Parathyroid adenoma (tissue), 2 donors: ENCODE measurements at regions not wholly inside any gene's neighbourhood (a gene's known extent, or its start where the extent isn't known, plus 50 kb on each side); places are given as distances from the start of the nearest gene placed in this dataset.

Source experiments
- H2AFZ ChIP-seq: fragments of 300-600 bp; sonication (generic); one replicate; pipeline ENCODE4 v1.7.0; 2017; ENCODE audit warnings: antibody characterized with exemption, mild to moderate bottlenecking
- H3K27ac ChIP-seq: fragments of 300-600 bp; sonication (generic); one replicate; pipeline ENCODE4 v1.7.0; 2017
- H3K27me3 ChIP-seq: fragments of 300-600 bp; sonication (generic); one replicate; pipeline ENCODE4 v1.7.0; 2017; ENCODE audit warnings: low read length; ENCODE audit not compliant: control insufficient read depth, insufficient read depth
- H3K36me3 ChIP-seq: fragments of 300-600 bp; sonication (generic); one replicate; pipeline ENCODE4 v1.7.0; 2017; ENCODE audit warnings: low read length; ENCODE audit not compliant: control insufficient read depth, insufficient read depth
- H3K4me1 ChIP-seq: fragments of 300-600 bp; sonication (generic); one replicate; pipeline ENCODE4 v1.7.0; 2017; ENCODE audit warnings: control low read depth
- H3K4me2 ChIP-seq: fragments of 300-600 bp; sonication (generic); one replicate; pipeline ENCODE4 v1.7.0; 2017; ENCODE audit warnings: low read length
- H3K4me3 ChIP-seq: fragments of 300-600 bp; sonication (generic); one replicate; pipeline ENCODE4 v1.7.0; 2017; ENCODE audit warnings: low read depth, low read length
- H3K79me2 ChIP-seq: fragments of 300-600 bp; sonication (generic); one replicate; pipeline ENCODE4 v1.7.0; 2017; ENCODE audit warnings: control low read depth
- H3K9ac ChIP-seq: fragments of 300-600 bp; sonication (generic); one replicate; pipeline ENCODE4 v1.7.0; 2017; ENCODE audit warnings: mild to moderate bottlenecking
- H3K9me3 ChIP-seq: fragments of 300-600 bp; sonication (generic); one replicate; pipeline ENCODE4 v1.7.0; 2017; ENCODE audit warnings: low read length; ENCODE audit not compliant: control insufficient read depth
- CTCF ChIP-seq: fragments of 300-600 bp; sonication (generic); IDR thresholded peaks from one replicate; pipeline ENCODE4 v1.7.0; 2017; ENCODE audit warnings: antibody characterized with exemption, mild to moderate bottlenecking
- donor health status: primary hyperparathyroidism.

DNA sequence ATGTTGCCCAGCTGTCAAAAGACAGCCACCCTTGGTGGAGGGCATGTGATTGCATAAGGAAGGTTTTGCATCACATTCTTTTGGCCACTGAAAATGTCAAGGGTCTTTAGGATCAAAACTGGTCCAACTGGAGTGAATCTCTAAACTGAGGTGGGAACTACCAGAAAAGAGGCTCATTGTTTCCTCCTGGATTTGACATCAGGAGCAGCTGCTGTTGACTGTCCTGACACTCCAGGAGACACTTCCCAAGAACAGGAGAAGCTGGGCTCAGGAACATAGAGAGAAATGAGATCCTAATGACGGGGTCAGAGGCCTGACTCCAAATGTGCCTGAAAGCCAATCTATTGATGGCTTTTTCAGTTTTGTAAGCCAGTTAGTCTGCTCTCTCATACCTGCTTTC lies 105.3 kb upstream of the LRIG1 start:
- Histone ChIP-seq H3K4me2 (no peak overlapping the region), H3K79me2 (no peaks in the 10 kb centered on the region), H3K36me3 (no peaks in the 10 kb centered on the region), H3K4me1 (no peaks in the 10 kb centered on the region), H3K4me3 (no peak overlapping the region), H3K9ac (no peak overlapping the region), H2AFZ (no peak overlapping the region), H3K27ac (no peak overlapping the region), H3K27me3 (no peaks in the 10 kb centered on the region), H3K9me3 (no peaks in the 10 kb centered on the region)
- no peak for TF ChIP-seq CTCF

DNA sequence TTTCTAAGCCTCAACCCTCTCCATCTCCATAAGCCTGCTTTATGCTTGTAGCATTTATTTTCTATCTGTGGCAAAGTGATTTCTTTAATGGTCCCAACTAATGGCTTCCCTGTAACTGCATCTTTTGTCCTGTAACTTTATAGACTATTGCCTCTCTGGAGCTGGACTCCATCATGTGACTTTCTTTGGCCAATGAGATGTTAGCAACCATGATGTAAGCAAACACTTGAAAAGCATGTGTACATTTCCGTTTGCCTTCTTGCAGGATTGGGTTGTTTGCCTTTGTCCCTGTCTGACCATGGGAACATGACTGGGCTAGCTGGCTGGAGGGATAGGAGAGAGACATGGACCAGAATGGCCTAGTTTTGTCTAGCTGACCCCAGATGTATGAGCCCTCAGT lies 106.0 kb upstream of the LRIG1 start:
- no peak overlapping the region for H3K4me3 ChIP-seq
- no peaks in the 10 kb centered on the region for H3K79me2 ChIP-seq
- H3K4me1 ChIP-seq, result no peaks in the 10 kb centered on the region
- no peak for TF ChIP-seq CTCF
- H3K4me2 ChIP-seq, result no peak overlapping the region
- no peak overlapping the region for H3K9ac ChIP-seq
- H3K27ac ChIP-seq, result no peak overlapping the region
- no peaks in the 10 kb centered on the region for H3K27me3 ChIP-seq
- no peak overlapping the region for H2AFZ ChIP-seq
- no peaks in the 10 kb centered on the region for H3K36me3 ChIP-seq
- no peaks in the 10 kb centered on the region for H3K9me3 ChIP-seq

- Histone ChIP-seq H3K4me2 (no peak overlapping the region), H3K27me3 (no peaks in the 10 kb centered on the region), H3K9ac (no peak overlapping the region), H3K4me3 (no peak overlapping the region), H3K9me3 (no peaks in the 10 kb centered on the region), H3K27ac (no peak overlapping the region), H3K36me3 (no peaks in the 10 kb centered on the region), H3K4me1 (no peaks in the 10 kb centered on the region), H2AFZ (no peak overlapping the region), H3K79me2 (no peaks in the 10 kb centered on the region)
- no peak for TF ChIP-seq CTCF
Observed at GRCh38 chr3:66609660-66610561, 109.1 kb upstream of the LRIG1 start.

DNA sequence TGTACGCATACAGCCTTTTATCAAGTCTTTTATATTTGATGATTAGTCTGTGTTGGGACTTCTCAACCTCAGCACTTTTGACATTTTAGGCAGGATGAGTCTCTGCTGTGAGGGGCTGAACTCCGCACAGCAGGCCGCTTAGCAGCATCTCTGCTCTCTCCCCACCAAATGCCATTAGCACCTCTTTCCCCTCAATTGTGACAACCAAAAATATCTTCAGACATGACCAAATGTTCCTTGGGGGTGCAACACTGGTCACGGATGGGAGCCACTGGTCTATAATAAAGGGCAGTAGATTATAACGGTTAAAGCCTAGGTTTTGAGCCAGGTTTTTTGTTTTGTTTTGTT lies 109.7 kb upstream of the LRIG1 start:
- TF ChIP-seq CTCF, result no peak
- Histone ChIP-seq H3K27me3 (no peaks in the 10 kb centered on the region), H3K79me2 (no peaks in the 10 kb centered on the region), H3K4me1 (no peaks in the 10 kb centered on the region), H3K9me3 (no peaks in the 10 kb centered on the region), H3K9ac (no peak overlapping the region), H3K4me3 (no peak overlapping the region), H3K4me2 (no peak overlapping the region), H3K27ac (no peak overlapping the region), H3K36me3 (no peaks in the 10 kb centered on the region), H2AFZ (no peak overlapping the region)
